Activated B cell treated with CpG ODN at 0.5 μM for 24 hours (primary cell): ENCODE measurements at regions not wholly inside any gene's neighbourhood (a gene's known extent, or its start where the extent isn't known, plus 50 kb on each side); places are given as distances from the start of the nearest gene placed in this dataset.

Experiments used
- ATAC-seq: fragments of 200-7000 bp; cut with Tn5 transposase; one replicate; pipeline ENCODE4 v1.10.0; 2021; ENCODE audit warnings: low read depth, mild to moderate bottlenecking, moderate library complexity
- CTCF ChIA-PET: fragments of 350-600 bp; sonication (Branson Sonifier 250); formaldehyde crosslinking; loops from one replicate; lab custom pipeline; 2021; ENCODE audit warnings: antibody characterized with exemption; lab: Charles Lee
- POLR2A ChIA-PET: fragments of 350-600 bp; sonication (Branson Sonifier 250); formaldehyde crosslinking; loops from one replicate; lab custom pipeline; 2021; ENCODE audit warnings: antibody characterized with exemption; lab: Charles Lee
- DNase-seq: peaks from one replicate; pipeline ENCODE4 v3.0.0; 2022
- H3K27ac Mint-ChIP-seq: one replicate; pipeline ENCODE4 v1.8.0; 2020; ENCODE audit warnings: mixed read lengths
- H3K27me3 Mint-ChIP-seq: one replicate; pipeline ENCODE4 v1.8.0; 2021; ENCODE audit warnings: mixed read lengths
- H3K36me3 Mint-ChIP-seq: one replicate; pipeline ENCODE4 v1.8.0; 2021; ENCODE audit warnings: low read depth, mixed read lengths
- H3K4me1 Mint-ChIP-seq: one replicate; pipeline ENCODE4 v1.8.0; 2021; ENCODE audit warnings: mixed read lengths
- H3K4me3 Mint-ChIP-seq: one replicate; pipeline ENCODE4 v1.8.0; 2020; ENCODE audit warnings: mild to moderate bottlenecking, mixed read lengths
- H3K9me3 Mint-ChIP-seq: one replicate; pipeline ENCODE4 v1.8.0; 2020; ENCODE audit warnings: mixed read lengths
- CTCF ChIP-seq: fragments of 200-600 bp; IDR thresholded peaks from one replicate; pipeline ENCODE4 v1.8.0; 2022; ENCODE audit warnings: antibody characterized with exemption, mild to moderate bottlenecking
- intact Hi-C: fragments of 100-400 bp; cut with micrococcal nuclease; formaldehyde crosslinking; loops from one replicate; pipeline ENCODE4 v1.15.1; 2024

GRCh38 chr22:27560781-27561180, 240.8 kb downstream of the MN1 start:
- no peaks in the 10 kb centered on the region for H3K27me3 Mint-ChIP-seq
- ChIA-PET CTCF (no interaction called here), POLR2A (no interaction called here)
- no peak for TF ChIP-seq CTCF
- H3K4me3 Mint-ChIP-seq: no peak overlapping the region
- no peaks in the 10 kb centered on the region for H3K4me1 Mint-ChIP-seq
- H3K27ac Mint-ChIP-seq: no peak overlapping the region
- no peaks in the 10 kb centered on the region for H3K36me3 Mint-ChIP-seq
- H3K9me3 Mint-ChIP-seq: peaks cover 1% of the 10 kb centered on the region
- intact Hi-C loops: no loop called here
- DNase-seq (no peak), ATAC-seq (no peak)

GRCh38 chr22:27561286-27561904, 240.2 kb downstream of the MN1 start:
- H3K27me3 Mint-ChIP-seq: no peaks in the 10 kb centered on the region
- peaks cover 1% of the 10 kb centered on the region for H3K9me3 Mint-ChIP-seq
- no peaks in the 10 kb centered on the region for H3K36me3 Mint-ChIP-seq
- no peaks in the 10 kb centered on the region for H3K4me1 Mint-ChIP-seq
- no peak for TF ChIP-seq CTCF
- DNase-seq (no peak), ATAC-seq (no peak)
- intact Hi-C loops: no loop called here
- ChIA-PET CTCF (no interaction called here), POLR2A (no interaction called here)
- no peak overlapping the region for H3K4me3 Mint-ChIP-seq
- no peak overlapping the region for H3K27ac Mint-ChIP-seq

GRCh38 chr22:27564806-27565205, 236.8 kb downstream of the MN1 start:
- Mint-ChIP-seq H3K36me3 (no peaks in the 10 kb centered on the region), H3K9me3 (peaks cover 1% of the 10 kb centered on the region), H3K4me3 (no peak overlapping the region), H3K4me1 (no peaks in the 10 kb centered on the region), H3K27me3 (no peaks in the 10 kb centered on the region), H3K27ac (no peak overlapping the region)
- no peak for TF ChIP-seq CTCF
- DNase-seq: no peak
- POLR2A ChIA-PET: no interaction called here
- intact Hi-C loops: no loop called here
- ATAC-seq: no peak
- CTCF ChIA-PET: no interaction called here

- CTCF ChIA-PET: no interaction called here
- H3K27me3 Mint-ChIP-seq: peaks cover 6% of the 10 kb centered on the region
Observed at GRCh38 chr22:27566602-27567001, 235.0 kb downstream of the MN1 start.

GRCh38 chr22:27568265-27568664, 233.3 kb downstream of the MN1 start:
- intact Hi-C loops: no loop called here
- ATAC-seq (no peak), DNase-seq (no peak)
- CTCF ChIA-PET: no interaction called here
- Mint-ChIP-seq H3K9me3 (peaks cover 1% of the 10 kb centered on the region), H3K36me3 (no peaks in the 10 kb centered on the region), H3K27ac (no peak overlapping the region), H3K4me3 (no peak overlapping the region), H3K27me3 (peaks cover 17% of the 10 kb centered on the region), H3K4me1 (no peaks in the 10 kb centered on the region)
- POLR2A ChIA-PET: no interaction called here
- TF ChIP-seq CTCF: no peak

More at GRCh38 chr22:27566602-27567001, 235.0 kb downstream of the MN1 start:
- Mint-ChIP-seq H3K27ac (no peak overlapping the region), H3K4me1 (no peaks in the 10 kb centered on the region), H3K4me3 (no peak overlapping the region), H3K9me3 (peaks cover 1% of the 10 kb centered on the region), H3K36me3 (no peaks in the 10 kb centered on the region)
- intact Hi-C loops: no loop called here
- TF ChIP-seq CTCF: no peak
- POLR2A ChIA-PET: no interaction called here
- no peak for ATAC-seq
- DNase-seq: no peak
